Fibroblast of pulmonary artery (primary cell): ENCODE measurements at regions not wholly inside any gene's neighbourhood (a gene's known extent, or its start where the extent isn't known, plus 50 kb on each side); places are given as distances from the start of the nearest gene placed in this dataset.
A peak's percentile ranks its signal among the peaks of the same experiment; 100 is the strongest.
"Not testable (repeated sequence)": the region's sequence is repeated elsewhere in the genome, so short reads cannot be mapped to it uniquely, and the experiment has no call there.

Source experiments
- DNase-seq: peaks from one replicate; pipeline ENCODE4 v3.0.0-alpha.2; 2010; ENCODE audit warnings: low read depth
- H3K4me3 ChIP-seq: replicated peaks from 2 replicates; pipeline ENCODE4 v1.5.1; 2011; ENCODE audit warnings: low read depth, mild to moderate bottlenecking, control low read depth, low read length, moderate library complexity
- TF ChIP-seq, protein P1 (sequence below): IDR thresholded peaks from 2 replicates; pipeline ENCODE4 v1.5.1; 2011; ENCODE audit warnings: mild to moderate bottlenecking, control low read depth, low read length, inconsistent platforms; ENCODE audit errors: missing control alignments

DNA sequence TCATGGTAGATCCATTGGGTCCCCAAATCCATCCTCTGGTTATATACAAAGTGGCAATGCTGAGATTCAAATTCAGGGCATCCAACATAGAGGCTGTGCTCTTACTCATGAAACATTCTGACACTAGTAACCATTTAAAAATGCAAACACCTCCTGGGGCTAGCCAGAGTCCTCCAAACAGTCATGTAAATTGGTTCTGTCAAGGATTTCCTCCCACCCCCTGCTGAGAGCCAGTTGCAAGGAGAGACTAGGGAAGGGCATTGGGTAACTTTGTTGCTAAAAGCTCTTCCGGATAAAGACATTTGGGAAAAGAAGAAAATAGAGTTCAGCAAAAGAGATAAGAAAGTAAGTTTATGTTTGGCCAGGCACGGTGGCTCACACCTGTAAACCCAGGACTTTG, 58.3 kb downstream of the ART5 start:
- not testable (repeated sequence) for DNase-seq, H3K4me3 ChIP-seq

DNA sequence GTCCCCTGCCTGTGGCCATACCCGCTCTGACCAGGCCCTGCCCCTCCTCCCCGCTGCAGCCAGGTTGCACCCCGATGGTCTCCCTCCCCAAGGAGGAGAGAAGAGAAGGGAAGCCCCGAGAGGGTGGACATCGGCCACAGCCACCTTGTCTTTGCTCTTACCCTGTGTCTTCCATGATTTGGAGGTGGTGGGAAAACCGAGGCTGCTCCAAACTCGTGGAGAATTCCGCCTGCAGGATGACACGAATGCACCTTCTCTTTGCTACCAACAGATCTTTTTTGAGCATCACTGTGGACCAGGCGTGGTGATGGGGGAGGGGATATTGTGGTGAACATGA, 60.4 kb downstream of the ART5 start:
- not testable (repeated sequence) for H3K4me3 ChIP-seq, DNase-seq

DNA sequence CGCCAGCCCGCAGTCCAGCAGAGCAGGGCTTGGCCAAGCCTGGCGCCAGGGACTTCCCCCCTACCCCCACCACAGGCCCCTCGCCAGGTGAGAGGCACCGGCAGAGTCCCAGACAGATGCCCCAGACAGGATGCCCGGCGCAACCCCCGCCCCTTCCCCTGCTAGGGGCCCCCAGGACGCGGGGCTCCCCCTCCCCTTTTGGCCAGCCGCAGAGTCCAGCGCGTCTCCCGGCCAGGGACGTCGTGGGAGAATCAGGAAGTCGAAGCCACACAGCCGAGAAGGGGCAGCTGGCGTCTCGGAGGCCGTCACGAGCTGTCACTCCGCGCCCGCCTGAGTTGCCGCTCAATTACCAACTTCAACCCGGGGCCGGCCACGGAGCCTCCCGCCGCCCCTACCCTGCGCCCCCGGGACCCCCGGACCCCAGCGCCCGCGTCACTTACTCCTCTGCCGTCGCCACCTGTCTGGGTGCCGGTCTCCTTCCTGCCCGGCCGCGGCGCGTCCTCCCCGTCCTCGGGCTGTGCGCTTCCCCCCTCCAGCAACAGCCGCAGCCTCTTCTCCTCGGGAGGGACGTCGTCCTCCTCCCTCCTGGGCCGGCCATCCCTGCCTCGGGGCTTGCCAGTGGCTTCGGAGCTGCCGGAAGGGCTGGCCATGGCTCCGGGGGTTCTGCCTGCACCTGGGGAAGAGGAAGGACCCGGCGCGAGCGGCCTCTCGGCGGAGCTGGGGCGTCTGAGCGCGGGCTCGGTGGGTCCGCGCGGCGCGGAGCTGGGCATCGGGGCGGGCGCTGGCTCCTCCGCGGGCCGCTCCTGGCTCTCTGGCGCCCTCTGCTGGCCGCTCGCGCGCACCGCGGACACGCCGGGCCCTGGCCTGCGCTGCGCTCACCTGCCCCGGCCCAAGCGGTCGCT, 61.1 kb downstream of the ART5 start:
- peak overlapping the region; percentile 14 for H3K4me3 ChIP-seq
- TF ChIP-seq, protein P1, sequence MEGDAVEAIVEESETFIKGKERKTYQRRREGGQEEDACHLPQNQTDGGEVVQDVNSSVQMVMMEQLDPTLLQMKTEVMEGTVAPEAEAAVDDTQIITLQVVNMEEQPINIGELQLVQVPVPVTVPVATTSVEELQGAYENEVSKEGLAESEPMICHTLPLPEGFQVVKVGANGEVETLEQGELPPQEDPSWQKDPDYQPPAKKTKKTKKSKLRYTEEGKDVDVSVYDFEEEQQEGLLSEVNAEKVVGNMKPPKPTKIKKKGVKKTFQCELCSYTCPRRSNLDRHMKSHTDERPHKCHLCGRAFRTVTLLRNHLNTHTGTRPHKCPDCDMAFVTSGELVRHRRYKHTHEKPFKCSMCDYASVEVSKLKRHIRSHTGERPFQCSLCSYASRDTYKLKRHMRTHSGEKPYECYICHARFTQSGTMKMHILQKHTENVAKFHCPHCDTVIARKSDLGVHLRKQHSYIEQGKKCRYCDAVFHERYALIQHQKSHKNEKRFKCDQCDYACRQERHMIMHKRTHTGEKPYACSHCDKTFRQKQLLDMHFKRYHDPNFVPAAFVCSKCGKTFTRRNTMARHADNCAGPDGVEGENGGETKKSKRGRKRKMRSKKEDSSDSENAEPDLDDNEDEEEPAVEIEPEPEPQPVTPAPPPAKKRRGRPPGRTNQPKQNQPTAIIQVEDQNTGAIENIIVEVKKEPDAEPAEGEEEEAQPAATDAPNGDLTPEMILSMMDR: peak; percentile 5
- peak; percentile 12 for DNase-seq

DNA sequence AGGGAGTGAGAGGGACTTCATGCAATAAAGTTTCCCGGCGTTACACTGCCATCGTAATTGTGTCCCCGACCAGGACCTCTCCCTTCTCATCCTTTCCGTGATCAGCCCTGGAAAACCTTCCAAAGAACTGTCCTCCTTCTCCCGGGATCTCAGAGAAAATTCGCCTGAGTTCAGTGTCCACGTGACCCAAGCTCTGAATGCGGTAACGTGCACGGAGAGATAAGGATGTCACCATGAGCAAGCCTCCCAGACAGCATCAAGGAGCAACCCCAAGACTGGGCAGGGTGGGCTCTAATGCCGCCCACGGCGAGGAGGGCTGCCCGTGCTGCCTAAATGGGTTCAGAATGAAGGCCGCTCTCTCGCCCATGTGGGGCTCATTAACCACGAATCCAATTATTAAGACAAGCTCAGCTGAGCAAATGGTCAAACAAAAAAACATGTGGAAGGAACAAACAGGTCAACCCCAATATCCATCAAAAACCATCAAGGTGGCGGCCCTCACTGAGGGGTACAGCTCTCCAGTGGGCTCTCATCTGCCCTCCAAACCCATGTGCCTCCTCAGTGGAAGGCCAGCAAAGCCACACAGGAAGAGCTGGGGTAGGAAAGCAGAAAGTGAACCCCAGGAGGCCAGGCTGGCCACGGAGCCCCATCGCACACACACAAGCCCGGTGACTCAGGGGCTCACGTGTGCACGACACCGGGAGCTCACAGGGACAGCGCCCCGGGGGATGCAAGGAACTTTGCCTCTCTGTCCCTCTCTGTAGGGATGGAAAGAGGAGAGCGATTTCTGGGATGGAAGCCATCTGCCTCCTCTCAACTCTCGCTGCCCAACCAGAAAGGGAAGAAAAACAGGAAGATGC, 62.0 kb downstream of the ART5 start:
- DNase-seq: not testable (repeated sequence)

DNA sequence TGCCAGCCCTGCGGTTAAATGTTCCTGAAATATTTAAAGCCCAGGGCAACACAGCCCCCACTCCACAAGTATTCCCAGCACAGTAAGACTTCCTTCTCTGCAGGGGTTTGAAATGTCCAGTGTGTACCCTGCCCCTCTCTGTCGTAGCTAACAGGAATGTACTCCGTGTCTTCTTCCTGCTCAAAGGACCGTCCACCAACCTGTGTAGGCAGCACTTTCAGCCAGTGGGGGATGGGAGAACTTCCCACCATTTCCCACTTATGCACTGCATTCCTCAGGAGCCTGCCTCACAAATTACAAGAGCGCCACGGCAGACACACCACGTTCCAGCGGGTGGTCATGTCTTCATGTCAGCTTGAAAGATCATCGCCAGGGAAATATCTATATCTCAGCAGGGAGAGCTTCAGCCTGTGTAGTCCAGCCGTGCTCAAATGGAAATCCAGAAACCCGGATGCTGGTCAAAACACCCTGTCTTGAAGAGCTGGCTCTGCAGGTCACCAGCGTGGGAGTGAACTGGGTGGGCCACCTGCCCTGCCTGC, 65.7 kb downstream of the ART5 start:
- DNase-seq, H3K4me3 ChIP-seq: not testable (repeated sequence)

More for the DNA sequence above, 62.0 kb downstream of the ART5 start:
- H3K4me3 ChIP-seq: not testable (repeated sequence)

DNA sequence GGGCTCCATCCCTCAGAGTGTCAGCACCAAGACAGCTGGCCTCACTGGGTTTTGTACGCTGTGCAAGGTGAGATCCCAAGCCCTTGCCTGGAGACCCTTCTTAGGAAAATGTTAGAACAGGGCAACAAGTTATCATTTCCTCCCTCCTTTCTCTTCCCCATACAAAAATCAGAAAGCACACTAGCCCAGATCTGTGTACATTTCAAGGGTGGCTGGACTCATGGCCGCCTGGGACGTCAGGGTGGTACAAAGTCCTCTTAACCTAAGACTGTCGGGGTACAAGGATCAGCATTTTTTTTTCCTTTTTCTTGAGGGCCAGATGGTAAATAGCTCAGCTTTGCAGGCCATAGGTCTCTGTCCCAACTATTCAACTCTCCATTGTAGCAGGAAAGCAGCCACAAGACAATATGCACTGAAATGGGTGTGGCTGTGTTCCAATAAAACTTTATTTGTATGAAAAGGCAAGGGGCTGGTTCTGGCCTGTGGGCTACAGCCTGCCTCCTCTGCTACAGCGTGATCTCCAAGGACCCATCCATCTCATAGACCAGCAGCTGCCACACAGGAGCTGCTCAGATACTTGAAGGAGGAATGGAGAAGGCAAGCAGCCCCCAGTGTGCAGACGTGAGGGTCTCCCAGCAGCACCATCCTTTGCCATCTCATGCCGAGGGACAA, 68.7 kb downstream of the ART5 start:
- DNase-seq, H3K4me3 ChIP-seq: not testable (repeated sequence)

DNA sequence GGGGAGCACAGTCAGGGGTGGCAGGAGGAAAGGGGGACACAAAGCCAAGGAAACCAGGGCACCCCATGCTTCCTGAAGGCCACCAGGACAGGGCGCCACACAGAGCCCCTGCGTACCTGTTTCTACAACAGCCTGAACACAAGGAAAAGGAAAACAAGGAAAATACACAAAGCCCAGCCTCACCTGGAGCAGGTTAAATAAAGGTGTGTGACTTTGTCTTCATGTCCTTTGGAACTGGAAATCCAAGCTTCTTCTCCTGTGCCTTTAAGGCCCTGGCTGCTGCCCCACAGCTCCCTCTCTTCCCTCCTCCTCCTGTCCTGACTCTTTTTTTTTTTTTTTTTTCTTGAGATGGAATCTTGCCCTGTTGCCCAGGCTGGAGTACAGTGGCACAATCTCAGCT, 70.0 kb downstream of the ART5 start:
- H3K4me3 ChIP-seq, DNase-seq: not testable (repeated sequence)

DNA sequence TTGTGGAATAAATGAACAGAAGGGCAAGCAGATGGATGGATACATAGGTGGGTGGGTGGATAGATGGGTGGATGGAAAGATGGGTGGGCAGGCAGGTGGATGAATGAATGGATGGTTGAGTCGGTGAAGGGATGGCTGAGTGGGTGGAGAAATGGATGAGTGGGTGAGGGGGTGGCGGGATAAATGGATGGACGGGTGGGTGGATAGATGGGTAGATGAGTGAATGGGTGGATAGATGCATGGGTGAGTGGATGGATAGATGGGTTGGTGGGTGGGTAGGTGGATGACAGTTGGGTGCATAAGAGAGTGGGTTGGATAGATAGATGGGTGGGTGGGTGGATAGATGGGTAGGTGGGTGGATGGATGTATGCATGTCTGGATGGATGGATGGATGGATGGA, 76.0 kb downstream of the ART5 start:
- H3K4me3 ChIP-seq, DNase-seq: not testable (repeated sequence)

DNA sequence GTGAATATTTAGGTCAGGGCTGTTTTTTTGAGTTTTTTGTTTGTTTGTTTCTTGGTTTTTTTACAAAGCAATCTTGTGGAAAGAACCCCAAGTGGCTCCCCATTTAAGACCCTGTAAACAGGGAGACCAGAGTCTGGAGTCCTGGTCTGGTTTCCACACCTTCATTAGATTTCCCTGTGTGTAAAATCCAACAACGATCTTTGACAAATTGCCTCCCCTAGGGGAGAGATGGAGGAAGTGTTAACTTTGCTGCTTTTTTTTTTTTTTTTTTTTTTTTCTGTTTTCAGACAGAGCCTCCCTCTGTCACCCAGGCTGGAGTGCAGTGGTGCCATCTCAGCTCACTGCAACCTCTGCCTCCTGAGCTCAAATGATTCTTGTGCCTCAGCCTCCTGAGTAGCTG, 77.4 kb downstream of the ART5 start:
- DNase-seq, H3K4me3 ChIP-seq: not testable (repeated sequence)
- TF ChIP-seq, protein P1: peak; percentile 11

DNA sequence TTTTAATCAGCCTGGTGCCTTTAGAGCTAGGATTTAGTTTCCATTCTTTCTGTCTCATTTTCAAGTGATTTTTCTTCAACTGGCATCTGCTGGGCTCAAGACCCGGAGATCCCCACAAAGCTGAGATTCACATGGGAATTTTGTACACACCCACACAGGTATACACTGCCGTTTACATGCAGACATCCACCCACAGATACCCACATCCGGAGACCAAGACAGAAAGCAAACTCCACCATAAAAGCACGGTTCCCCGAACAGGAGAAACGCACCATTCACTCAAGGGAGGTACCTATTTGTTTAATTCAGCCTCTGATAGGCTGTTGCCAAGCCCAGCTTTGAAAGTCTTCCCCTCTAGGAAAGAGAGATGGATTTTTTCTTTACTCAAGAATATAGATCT, 87.2 kb downstream of the ART5 start:
- DNase-seq: not testable (repeated sequence)

DNA sequence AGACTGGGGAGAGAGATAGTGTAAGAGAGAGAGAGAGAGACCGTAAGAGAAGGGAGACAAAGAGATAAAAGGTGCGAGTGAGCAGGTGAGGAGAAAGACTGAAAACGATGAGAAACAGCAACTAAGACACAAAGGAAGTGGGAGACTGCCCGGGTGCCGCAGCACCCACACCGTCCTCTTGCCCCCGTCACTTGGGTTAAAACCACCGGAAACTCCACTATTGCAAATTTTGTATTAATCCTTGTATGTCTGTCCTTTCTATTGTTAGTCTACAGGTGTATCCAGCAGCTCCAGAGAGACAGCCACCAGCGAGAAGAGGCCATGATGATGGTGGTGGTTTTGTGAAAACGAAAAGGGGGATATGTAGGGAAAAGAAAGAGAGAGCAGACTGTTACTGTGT, 96.8 kb downstream of the ART5 start:
- DNase-seq, H3K4me3 ChIP-seq: not testable (repeated sequence)

More for the DNA sequence above, 87.2 kb downstream of the ART5 start:
- not testable (repeated sequence) for H3K4me3 ChIP-seq

DNA sequence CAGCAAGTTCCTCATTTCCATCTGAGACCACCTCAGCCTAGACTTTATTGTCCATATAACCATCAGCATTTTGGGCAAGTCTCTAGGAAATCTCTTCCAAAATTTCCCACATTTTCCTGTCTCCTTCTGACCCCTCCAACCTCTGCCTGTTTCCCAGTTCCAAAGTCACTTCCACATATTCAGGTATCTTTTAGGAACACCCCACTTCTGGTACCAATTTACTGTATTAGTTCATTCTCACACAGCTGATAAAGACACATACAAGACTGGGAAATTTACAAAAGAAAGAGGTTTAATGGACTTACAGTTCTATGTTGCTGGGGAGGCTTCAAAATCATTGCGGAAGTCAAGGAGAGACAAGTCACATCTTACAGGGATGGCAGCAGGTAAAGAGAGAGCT, 103.6 kb downstream of the ART5 start:
- DNase-seq, H3K4me3 ChIP-seq: not testable (repeated sequence)

DNA sequence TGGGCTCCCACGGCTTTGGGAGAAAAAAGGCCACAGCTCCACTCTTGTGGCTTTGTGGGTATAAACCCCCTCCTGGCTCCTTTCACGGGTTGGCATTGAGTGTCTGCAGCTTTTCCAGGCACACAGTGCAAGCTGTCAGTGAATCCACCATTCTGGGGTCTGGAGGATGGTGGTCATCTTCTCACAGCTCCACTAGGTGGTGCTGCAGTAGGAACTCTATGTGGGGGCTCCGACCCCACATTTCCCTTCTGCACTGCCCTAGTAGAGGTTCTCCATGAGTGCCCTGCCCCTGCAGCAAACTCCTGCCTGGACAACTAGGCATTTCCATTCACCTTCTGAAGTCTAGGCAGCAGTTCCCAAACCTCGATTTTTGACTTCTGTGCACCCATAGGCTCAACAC, 104.5 kb downstream of the ART5 start:
- H3K4me3 ChIP-seq, DNase-seq: not testable (repeated sequence)

DNA sequence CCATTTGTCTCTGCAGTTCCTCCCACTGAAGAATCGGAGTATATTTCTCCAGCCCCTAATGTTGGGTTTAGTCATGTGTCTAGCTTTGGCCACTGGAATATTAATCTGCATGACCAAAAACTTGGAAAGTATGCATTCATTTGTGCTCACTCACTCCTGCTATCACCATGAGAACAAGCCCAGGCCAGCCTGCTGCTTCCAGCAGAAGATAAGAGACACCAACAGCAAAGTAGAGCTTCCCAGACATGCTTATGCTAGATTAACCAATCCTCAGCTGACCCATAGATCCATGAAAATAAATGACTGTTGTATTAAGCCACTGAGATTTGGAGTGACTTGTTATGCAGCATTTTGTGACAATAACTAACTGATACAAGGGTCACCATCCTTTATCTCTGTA, 108.8 kb downstream of the ART5 start:
- not testable (repeated sequence) for DNase-seq, H3K4me3 ChIP-seq

DNA sequence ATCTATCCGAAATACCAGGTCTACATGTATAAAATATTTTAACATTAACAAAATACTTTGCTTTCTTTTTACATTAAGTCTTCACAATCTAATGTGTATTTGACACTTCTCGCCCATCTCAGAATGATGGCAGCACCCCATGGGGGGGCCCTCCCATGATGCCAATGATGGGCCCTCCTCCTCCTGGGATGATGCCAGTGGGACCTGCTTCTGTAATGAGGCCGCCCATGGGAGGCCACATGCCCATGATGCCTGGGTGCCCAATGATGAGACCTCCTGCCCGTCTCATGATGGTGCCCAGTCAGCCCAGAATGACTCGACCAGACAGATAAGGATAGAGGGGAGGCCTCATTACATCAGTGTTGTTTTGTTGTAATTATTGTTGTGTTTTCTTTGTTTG, 110.5 kb downstream of the ART5 start:
- not testable (repeated sequence) for DNase-seq

DNA sequence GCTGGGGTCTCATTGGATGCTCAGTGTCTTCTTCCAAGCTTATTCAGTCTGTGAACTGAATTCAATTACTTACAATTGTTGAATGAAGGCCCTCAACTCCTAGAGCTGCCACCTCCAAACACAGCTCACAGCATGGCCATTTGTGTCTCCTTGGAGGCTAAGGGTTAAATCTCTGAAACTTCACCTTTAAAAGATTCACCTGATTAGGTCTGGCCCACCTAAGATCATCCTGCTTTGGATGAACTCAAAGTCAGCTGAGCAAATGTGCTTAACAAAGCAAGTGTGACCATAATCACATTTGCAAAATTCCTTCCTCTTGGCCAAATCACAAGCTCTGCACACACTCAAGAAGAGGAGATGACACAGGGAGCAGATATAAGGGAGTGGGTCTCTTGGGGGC, 118.2 kb downstream of the ART5 start:
- DNase-seq, H3K4me3 ChIP-seq: not testable (repeated sequence)

More for the DNA sequence above, 110.5 kb downstream of the ART5 start:
- H3K4me3 ChIP-seq: not testable (repeated sequence)
